GM23338 (cell line): ENCODE measurements at regions not wholly inside any gene's neighbourhood (a gene's known extent, or its start where the extent isn't known, plus 50 kb on each side); places are given as distances from the start of the nearest gene placed in this dataset.

Experiments used
- ATAC-seq: fragments of 200-7000 bp; cut with Tn5 transposase; 3 replicates; pipeline ENCODE4 v1.9.1; 2020
- DNase-seq: peaks from one replicate; pipeline ENCODE4 v3.0.0-alpha.2; 2015; ENCODE audit warnings: low spot score
- H2AFZ ChIP-seq: fragments of 200-600 bp; sonication (generic); 2 replicates; pipeline ENCODE4 v1.8.0; 2016; ENCODE audit warnings: antibody characterized with exemption, mild to moderate bottlenecking, moderate library complexity
- H3F3A ChIP-seq: fragments of 200-600 bp; sonication (generic); replicated peaks from 2 replicates; pipeline ENCODE4 v1.8.0; 2017; ENCODE audit warnings: antibody characterized with exemption, mixed run types, low read depth
- H3K27ac ChIP-seq: fragments of 200-600 bp; sonication (generic); 2 replicates; pipeline ENCODE4 v1.6.1; 2016; ENCODE audit warnings: low read depth
- H3K27me3 ChIP-seq: fragments of 200-600 bp; sonication (generic); 2 replicates; pipeline ENCODE4 v1.8.0; 2016; ENCODE audit warnings: mild to moderate bottlenecking, mixed run types, moderate library complexity; ENCODE audit not compliant: insufficient read depth
- H3K36me3 ChIP-seq: fragments of 200-600 bp; sonication (generic); 2 replicates; pipeline ENCODE4 v1.8.0; 2016; ENCODE audit warnings: mild to moderate bottlenecking; ENCODE audit not compliant: insufficient read depth
- H3K4me1 ChIP-seq: fragments of 200-600 bp; sonication (generic); 2 replicates; pipeline ENCODE4 v1.8.0; 2016; ENCODE audit warnings: mild to moderate bottlenecking, moderate library complexity; ENCODE audit not compliant: insufficient read depth
- H3K4me2 ChIP-seq: fragments of 200-600 bp; sonication (generic); 2 replicates; pipeline ENCODE4 v1.7.1; 2017; ENCODE audit warnings: mixed run types
- H3K4me3 ChIP-seq: fragments of 200-600 bp; sonication (generic); 2 replicates; pipeline ENCODE4 v1.6.1; 2016; ENCODE audit warnings: mixed run types
- H3K79me2 ChIP-seq: fragments of 200-600 bp; sonication (generic); replicated peaks from 2 replicates; pipeline ENCODE4 v1.8.0; 2017; ENCODE audit warnings: mild to moderate bottlenecking; ENCODE audit not compliant: insufficient read depth
- H3K9me2 ChIP-seq: fragments of 200-600 bp; sonication (generic); 2 replicates; pipeline ENCODE4 v1.8.0; 2017; ENCODE audit not compliant: insufficient read depth
- H4K20me1 ChIP-seq: fragments of 200-600 bp; sonication (generic); replicated peaks from 2 replicates; pipeline ENCODE4 v1.8.0; 2017; ENCODE audit warnings: mild to moderate bottlenecking; ENCODE audit not compliant: insufficient read depth
- H3K27ac Mint-ChIP-seq: 2 replicates; pipeline ENCODE4 v1.8.0; 2020; ENCODE audit warnings: inconsistent platforms, mild to moderate bottlenecking, moderate library complexity, mixed read lengths
- H3K27me3 Mint-ChIP-seq: 3 replicates; pipeline ENCODE4 v1.8.0; 2022; ENCODE audit warnings: low read depth, mild to moderate bottlenecking, moderate library complexity, mixed read lengths, inconsistent platforms; ENCODE audit not compliant: insufficient read depth, poor library complexity
- H3K36me3 Mint-ChIP-seq: 3 replicates; pipeline ENCODE4 v1.8.0; 2021; ENCODE audit warnings: low read depth, mild to moderate bottlenecking, inconsistent platforms, moderate library complexity, mixed read lengths
- H3K4me1 Mint-ChIP-seq: 3 replicates; pipeline ENCODE4 v1.8.0; 2020; ENCODE audit warnings: mild to moderate bottlenecking, inconsistent platforms, mixed read lengths
- H3K4me3 Mint-ChIP-seq: 3 replicates; pipeline ENCODE4 v1.8.0; 2021; ENCODE audit warnings: moderate library complexity, mild to moderate bottlenecking, inconsistent platforms, mixed read lengths
- H3K9me3 Mint-ChIP-seq: 3 replicates; pipeline ENCODE4 v1.8.0; 2020; ENCODE audit warnings: moderate library complexity, mild to moderate bottlenecking, inconsistent platforms, mixed read lengths
- CREB1 ChIP-seq: fragments of 250-450 bp; sonication (Bioruptor Pico); IDR thresholded peaks from 2 replicates; pipeline ENCODE4 v1.5.0; 2020; ENCODE audit warnings: low read depth, mild to moderate bottlenecking, moderate library complexity
- CTCF ChIP-seq, 2 experiments: fragments of 200-600 bp in 1 of 2; sonication (generic) in 1 of 2; conservative IDR thresholded peaks; 2 replicates each; pipeline versions ENCODE4 v1.5.1 to v1.6.1; 2016 to 2017; ENCODE audit warnings: antibody characterized with exemption in 2 of 2, low read depth in 2 of 2, mild to moderate bottlenecking in 2 of 2, moderate library complexity in 1 of 2
- ETS1 ChIP-seq: IDR thresholded peaks from 2 replicates; pipeline ENCODE4 v1.6.1; 2016; ENCODE audit warnings: antibody characterized with exemption
- EZH2 ChIP-seq: fragments of 200-600 bp; sonication (generic); IDR thresholded peaks from one replicate; pipeline ENCODE4 v1.8.0; 2017; ENCODE audit warnings: antibody characterized with exemption, mild to moderate bottlenecking, low read depth; ENCODE audit not compliant: unreplicated experiment
- EZH2phosphoT487 ChIP-seq: fragments of 200-600 bp; sonication (generic); IDR thresholded peaks from one replicate; pipeline ENCODE4 v1.8.1; 2018; ENCODE audit warnings: antibody characterized with exemption; ENCODE audit not compliant: unreplicated experiment
- JUNB ChIP-seq: IDR thresholded peaks from one replicate; pipeline ENCODE4 v1.6.1; 2016; ENCODE audit warnings: antibody characterized with exemption; ENCODE audit not compliant: unreplicated experiment
- NANOG ChIP-seq: IDR thresholded peaks from 2 replicates; pipeline ENCODE4 v1.6.1; 2016; ENCODE audit warnings: antibody characterized with exemption, borderline replicate concordance
- POLR2AphosphoS5 ChIP-seq: IDR thresholded peaks from 2 replicates; pipeline ENCODE4 v1.6.1; 2016; ENCODE audit warnings: antibody characterized with exemption, low read depth
- REST ChIP-seq: IDR thresholded peaks from one replicate; pipeline ENCODE4 v1.6.1; 2018; ENCODE audit warnings: antibody characterized with exemption; ENCODE audit not compliant: unreplicated experiment
- STAT1 ChIP-seq: IDR thresholded peaks from one replicate; pipeline ENCODE4 v1.6.1; 2016; ENCODE audit warnings: antibody characterized with exemption; ENCODE audit not compliant: unreplicated experiment
- ZNF114 ChIP-seq: fragments of 250-450 bp; sonication (Bioruptor Pico); IDR thresholded peaks from 2 replicates; pipeline ENCODE4 v1.5.0; 2020; ENCODE audit warnings: mild to moderate bottlenecking, moderate library complexity
- ZNF331 ChIP-seq: fragments of 250-450 bp; sonication (Bioruptor Pico); IDR thresholded peaks from 2 replicates; pipeline ENCODE4 v1.5.0; 2020; ENCODE audit warnings: low read depth, mild to moderate bottlenecking, moderate library complexity
- ZNF462 ChIP-seq: fragments of 250-450 bp; sonication (Bioruptor Pico); IDR thresholded peaks from 2 replicates; pipeline ENCODE4 v1.5.0; 2020; ENCODE audit warnings: mild to moderate bottlenecking, moderate library complexity

GRCh38 chr7:17651863-17652385, 288.4 kb downstream of the SNX13 start (continued):
- TF ChIP-seq ETS1: no peak

- Histone ChIP-seq H3F3A (no peaks in the 10 kb centered on the region), H3K4me1 (no peaks in the 10 kb centered on the region), H2AFZ (0 out of 2 replicates have a peak overlapping the region, but pooled peaks have one; percentile 6), H3K79me2 (no peaks in the 10 kb centered on the region), H3K9me2 (no peaks in the 10 kb centered on the region; the same call in 1 of the 2 replicates), H3K4me3 (no peak overlapping the region), H3K27me3 (no peaks in the 10 kb centered on the region), H3K36me3 (no peaks in the 10 kb centered on the region), H4K20me1 (no peaks in the 10 kb centered on the region), H3K4me2 (no peak overlapping the region), H3K27ac (no peak overlapping the region)
- H3K36me3 Mint-ChIP-seq: no peaks in the 10 kb centered on the region
- H3K4me1 Mint-ChIP-seq: no peaks in the 10 kb centered on the region
- no peak for ATAC-seq
- H3K4me3 Mint-ChIP-seq: no peak overlapping the region
- no peaks in the 10 kb centered on the region for H3K9me3 Mint-ChIP-seq
- no peaks in the 10 kb centered on the region for H3K27me3 Mint-ChIP-seq
- DNase-seq: no peak
- no peak overlapping the region for H3K27ac Mint-ChIP-seq
- TF ChIP-seq POLR2AphosphoS5 (no peak), CTCF (conservative IDR thresholded peaks at IDR 0.05; ENCODE audit: low read depth in 2 of 2) (no peak), ZNF114 (CRISPR knock-in tag) (no peak), REST (no peak), CREB1 (no peak), NANOG (no peak), EZH2phosphoT487 (no peak), ZNF462 (CRISPR knock-in tag) (no peak), EZH2 (no peak), STAT1 (no peak), JUNB (no peak), ZNF331 (CRISPR knock-in tag) (no peak)
These were observed 285.4 kb downstream of the SNX13 start for GRCh38 chr7:17654940-17655339.
